NCI-H460 (cell line): ENCODE measurements at regions not wholly inside any gene's neighbourhood (a gene's known extent, or its start where the extent isn't known, plus 50 kb on each side); places are given as distances from the start of the nearest gene placed in this dataset.

Source experiments
- DNase-seq: peaks from one replicate; pipeline ENCODE4 v3.0.0-alpha.2; 2016; ENCODE audit warnings: low read depth; ENCODE audit errors: extremely low read depth

DNA sequence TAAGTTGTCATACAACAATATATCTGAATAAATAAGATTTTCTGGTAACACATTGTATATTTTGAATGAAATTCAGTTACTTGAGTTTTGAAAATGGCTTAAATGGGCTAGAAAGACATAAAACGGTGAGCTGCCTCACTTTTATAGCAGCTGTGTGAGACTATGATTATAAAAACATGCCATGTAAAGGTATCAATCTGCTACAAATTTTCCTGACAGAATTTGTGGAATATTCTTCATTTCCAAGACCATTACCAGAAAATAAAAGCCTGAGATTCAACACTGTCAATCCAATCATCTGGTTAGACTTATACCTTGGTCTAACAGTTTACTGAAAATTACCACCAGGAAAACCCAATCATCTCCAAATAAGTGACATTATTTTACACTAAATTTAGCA is 181.1 kb downstream of the SPCS3 start:
- no peak for DNase-seq

- no peak for DNase-seq
Measured at GRCh38 chr4:176504118-176504517, 184.4 kb downstream of the SPCS3 start.

DNA sequence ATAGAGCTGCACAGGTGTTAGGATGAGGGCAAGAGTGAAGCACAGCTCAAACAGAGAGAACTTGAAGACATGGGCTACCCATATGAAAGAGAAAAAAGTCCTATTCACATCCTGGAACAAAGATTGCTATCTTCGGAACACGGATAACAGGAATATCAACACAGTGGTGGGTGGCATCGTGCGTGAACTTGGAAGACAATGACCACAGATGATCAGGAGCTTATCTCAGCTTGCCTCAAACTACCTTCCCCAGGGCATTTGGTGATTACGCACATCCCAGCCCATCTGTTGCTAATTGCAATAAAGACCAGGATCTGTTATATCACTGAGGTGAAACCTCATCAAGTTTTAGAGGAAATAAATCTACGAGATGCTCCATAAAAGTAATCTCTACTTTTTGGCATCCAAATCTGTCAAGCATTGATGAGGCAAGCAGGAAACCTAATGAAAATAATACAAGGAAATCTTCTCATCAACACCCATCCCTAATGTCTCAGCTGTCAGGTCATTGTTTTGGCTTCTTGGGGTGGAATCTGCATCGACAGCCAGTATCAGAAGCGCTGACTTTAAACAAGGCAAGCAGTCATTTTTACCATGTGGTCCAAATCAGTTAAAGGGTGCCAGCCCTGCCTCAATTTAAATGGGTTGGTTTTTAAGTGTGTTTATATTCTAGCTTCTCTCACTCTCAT is 188.2 kb downstream of the SPCS3 start:
- no peak for DNase-seq

- no peak for DNase-seq
Measured at GRCh38 chr4:176508780-176509331, 189.1 kb downstream of the SPCS3 start.

GRCh38 chr4:176525576-176525975 is 205.8 kb downstream of the SPCS3 start:
- no peak for DNase-seq

DNA sequence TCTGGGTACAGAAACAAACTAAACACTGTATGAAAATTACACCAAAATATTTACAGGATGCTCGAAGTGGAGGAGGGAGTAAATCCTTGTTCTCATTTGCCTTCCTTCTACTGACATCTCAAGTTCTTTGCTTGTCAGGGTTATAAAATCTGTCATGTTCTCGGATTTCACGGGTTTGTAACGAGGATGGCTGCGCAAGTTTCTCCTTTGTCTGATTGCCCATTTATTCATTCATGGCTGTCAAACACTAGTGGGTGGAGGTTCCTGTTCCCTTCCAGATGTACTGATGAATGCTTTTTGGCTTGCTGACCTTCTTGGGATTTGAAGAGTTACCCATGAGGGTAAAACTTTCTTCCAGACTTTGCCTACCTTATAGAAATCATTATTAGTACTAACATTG is 206.9 kb downstream of the SPCS3 start:
- no peak for DNase-seq

- no peak for DNase-seq
Measured at GRCh38 chr4:176529574-176529973, 209.8 kb downstream of the SPCS3 start.

DNA sequence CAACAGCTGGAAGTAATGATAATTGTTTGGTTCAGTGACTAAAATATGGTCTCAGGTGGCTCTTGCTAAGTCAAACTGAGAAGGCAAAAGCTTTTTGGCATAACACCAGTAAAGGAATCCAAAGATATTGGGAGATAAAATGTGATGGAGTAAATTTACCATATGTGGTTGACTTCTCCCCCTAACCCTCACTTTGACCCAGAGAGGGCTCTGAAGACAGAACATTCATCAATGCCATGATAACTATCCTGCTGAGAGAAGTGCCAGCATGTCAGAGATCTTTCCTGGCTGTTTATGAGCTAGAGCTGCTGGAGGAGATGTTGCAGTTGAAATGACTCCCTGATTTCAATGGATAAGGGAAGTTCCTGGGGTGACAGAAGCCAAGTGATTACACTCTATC is 213.4 kb downstream of the SPCS3 start:
- no peak for DNase-seq

- no peak for DNase-seq
Measured at GRCh38 chr4:176534566-176534965, 214.8 kb downstream of the SPCS3 start.

DNA sequence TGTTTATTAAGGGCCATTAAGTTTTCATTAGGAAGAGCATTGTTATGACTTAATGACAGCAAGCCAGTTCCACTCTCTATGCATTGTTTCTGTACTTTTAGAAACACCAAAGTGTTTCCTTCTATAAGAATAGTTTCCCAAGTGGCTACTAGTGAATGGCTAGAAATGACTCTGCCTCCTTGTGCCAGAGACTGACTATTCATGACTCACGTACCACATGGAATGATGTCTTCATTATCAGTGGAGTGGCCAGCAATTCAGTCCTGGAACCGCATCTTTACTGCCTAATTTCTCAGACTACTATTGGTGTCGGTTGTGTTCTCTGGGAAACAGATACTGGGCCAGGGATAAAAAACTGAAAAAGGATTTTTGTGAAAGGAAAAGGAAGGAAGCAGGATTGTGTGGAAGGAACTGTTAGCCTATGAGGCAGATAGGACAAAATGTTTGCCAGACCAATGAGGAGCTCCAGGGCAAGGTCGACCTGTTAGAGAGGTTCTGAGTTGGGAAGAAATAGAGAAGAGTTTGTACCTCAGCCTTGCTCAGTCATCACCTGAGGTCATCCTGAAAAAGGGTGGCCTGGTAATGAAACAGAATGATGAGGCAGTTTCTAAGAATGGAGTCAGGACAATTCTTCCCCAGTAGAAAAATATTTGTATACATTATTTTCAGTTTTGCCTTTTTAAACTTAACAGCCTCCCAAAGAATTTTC is 218.6 kb downstream of the SPCS3 start:
- no peak for DNase-seq

- DNase-seq: no peak
Measured at GRCh38 chr4:176539091-176539784, 219.5 kb downstream of the SPCS3 start.

GRCh38 chr4:176539785-176540175 is 220.0 kb downstream of the SPCS3 start:
- DNase-seq: no peak

DNA sequence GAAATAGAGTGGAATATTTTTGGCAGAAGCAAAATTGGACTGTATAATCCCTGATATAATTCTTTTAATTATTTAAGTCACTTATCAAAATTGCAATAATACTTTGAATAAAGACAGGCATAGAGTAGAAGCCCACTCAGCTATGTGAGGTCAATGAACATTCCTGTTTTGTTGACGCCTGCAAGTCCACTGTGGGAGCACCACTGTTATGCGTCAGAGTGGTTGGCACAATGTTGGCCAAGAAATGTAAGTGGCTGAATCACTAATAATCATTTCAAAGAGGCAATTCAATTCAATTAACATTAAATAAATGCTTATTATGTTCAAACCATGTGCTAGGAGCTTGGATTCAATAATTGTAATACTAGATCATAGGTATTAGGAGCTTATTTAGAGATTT is 221.0 kb downstream of the SPCS3 start:
- DNase-seq: no peak

DNA sequence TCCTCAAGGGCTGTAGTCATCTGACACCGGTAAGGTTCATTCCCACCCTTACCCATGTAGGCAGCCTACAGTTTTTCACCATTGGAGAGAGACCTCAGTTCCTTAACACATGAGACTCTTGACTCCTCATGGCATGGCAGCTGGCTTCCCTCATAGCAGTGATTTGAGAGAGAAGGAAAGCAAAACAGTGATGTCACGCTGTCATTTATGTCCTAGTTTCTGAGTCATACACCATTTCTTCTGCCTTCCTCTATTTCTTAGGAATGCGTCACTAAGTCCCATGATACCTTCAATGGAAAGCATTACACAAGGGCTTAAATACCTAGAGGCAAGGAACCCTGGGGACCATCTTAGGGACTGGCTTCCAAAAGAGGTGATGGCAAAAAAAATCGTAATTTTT is 226.1 kb downstream of the SPCS3 start:
- no peak for DNase-seq

DNA sequence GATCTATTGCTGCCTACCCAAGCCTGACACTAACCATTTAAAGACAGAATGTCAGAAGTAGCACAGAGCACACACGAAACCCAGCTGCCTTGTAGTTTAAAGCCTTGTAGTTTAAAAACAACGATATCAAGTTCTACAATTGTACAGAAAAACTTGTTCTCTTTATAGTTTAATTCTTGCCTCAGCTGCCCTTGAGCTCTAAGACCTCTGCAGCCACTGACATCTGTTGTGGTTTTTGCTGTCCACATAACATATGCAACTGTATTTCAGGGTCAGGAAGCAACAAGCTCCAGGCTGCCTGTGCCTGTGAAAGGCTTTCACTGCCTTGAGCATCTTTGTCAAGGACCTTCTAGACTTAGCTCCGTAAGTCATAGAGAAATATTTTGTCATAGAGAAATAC is 227.2 kb downstream of the SPCS3 start:
- no peak for DNase-seq

- no peak for DNase-seq
Measured at GRCh38 chr4:176548571-176548970, 228.8 kb downstream of the SPCS3 start.

GRCh38 chr4:176549161-176549865 is 229.5 kb downstream of the SPCS3 start:
- DNase-seq: no peak

DNA sequence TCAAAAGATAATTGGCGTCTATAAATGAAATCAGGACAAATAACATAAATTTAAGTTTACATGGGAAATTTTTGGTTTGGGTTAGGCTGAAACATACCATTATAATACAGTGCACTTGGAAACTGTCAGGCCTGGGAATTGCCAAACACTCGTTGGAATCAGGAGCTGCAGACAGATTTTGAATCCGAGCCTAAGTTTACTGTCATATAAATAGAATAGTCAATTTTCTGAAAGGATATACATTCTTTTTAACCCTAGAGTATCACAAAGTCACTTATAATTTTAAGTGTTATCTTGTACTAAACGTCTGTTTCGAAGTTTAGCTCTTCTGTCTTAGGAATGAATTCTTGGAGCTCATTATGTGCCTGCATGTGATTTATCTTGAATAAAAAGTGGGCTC is 234.1 kb downstream of the VEGFC start:
- DNase-seq: no peak

DNA sequence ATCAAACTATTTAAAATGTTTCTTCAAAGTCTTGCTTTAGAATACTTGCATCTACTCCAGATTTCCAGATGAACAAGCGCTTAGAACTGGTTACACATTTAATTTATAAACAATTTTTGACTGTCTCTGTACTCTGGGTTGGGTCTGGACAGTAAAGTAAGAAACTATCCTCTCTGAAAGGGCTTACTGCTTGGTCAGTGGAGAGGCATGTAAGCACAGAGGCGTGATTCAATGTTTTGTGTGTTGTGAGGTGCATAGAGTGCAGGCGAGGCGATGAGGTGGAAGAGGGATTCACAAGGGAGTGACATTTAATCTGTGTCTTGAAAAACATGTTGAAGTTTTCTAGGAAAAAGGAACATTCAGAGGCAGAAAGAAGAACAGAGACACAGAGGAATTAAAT is 231.4 kb downstream of the VEGFC start:
- no peak for DNase-seq

GRCh38 chr4:176563591-176563990 is 229.1 kb downstream of the VEGFC start:
- DNase-seq: peak; percentile 53

DNA sequence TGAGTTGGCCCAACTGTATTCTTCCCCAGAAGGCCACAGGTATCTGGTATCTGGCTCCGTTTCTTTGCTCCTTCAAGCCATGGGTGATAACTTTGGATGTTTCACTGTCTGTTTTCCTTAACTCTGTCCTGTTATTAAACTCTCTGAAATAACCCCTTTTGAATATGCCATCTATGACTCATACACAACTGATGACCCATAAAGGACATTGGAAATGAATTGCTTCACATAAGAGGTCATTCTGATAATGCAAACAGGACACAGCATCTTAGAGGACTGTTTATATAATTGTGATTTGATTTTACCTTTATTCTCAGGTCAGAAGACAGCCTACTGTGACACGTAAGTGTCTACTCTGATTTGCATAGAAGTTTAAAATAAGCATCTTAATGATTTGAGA is 227.7 kb downstream of the VEGFC start:
- DNase-seq: no peak
